NCI-H187 (cell line): ENCODE measurements at regions not wholly inside any gene's neighbourhood (a gene's known extent, or its start where the extent isn't known, plus 50 kb on each side); places are given as distances from the start of the nearest gene placed in this dataset.

ENCODE experiments used
- DNase-seq, 2 experiments: peaks; one replicate each; lab custom pipeline; 2025; lab: John Stamatoyannopoulos, UW

- no peak for DNase-seq
Observed at GRCh38 chr5:42351956-42352355, 71.3 kb upstream of the GHR start.

- no peak for DNase-seq
Observed at GRCh38 chr5:42360056-42360455, 63.2 kb upstream of the GHR start.

- DNase-seq = no peak
Observed at GRCh38 chr5:42360616-42361314, 62.5 kb upstream of the GHR start.

GRCh38 chr5:42361315-42361688 lies 61.9 kb upstream of the GHR start:
- no peak for DNase-seq

- no peak for DNase-seq
Observed at GRCh38 chr5:42366051-42366450, 57.2 kb upstream of the GHR start.
